Activated T-helper 1 cell treated with anti-CD3 and anti-CD28 coated beads, Interleukin-12 subunit alpha, Interleukin-12 subunit beta, Interleukin-2, Interleukin-4 antibody, amounts not matched to agents 30 ng/mL and 10 ng/mL and 1 ng/mL, durations not matched to agents 14 hours and 24 hours and 36 hours (primary cell): ENCODE measurements at regions not wholly inside any gene's neighbourhood (a gene's known extent, or its start where the extent isn't known, plus 50 kb on each side); places are given as distances from the start of the nearest gene placed in this dataset.

Experiments
- DNase-seq: peaks from one replicate; pipeline ENCODE4 v3.0.0; 2021; ENCODE audit warnings: low spot score
- H3K27ac Mint-ChIP-seq: one replicate; pipeline ENCODE4 v1.8.0; 2021; ENCODE audit warnings: mild to moderate bottlenecking, mixed read lengths
- H3K27me3 Mint-ChIP-seq: one replicate; pipeline ENCODE4 v1.8.0; 2022; ENCODE audit warnings: mild to moderate bottlenecking, moderate library complexity, mixed read lengths; ENCODE audit not compliant: insufficient read depth
- H3K36me3 Mint-ChIP-seq: one replicate; pipeline ENCODE4 v1.8.0; 2021; ENCODE audit warnings: low read depth, mixed read lengths
- H3K4me1 Mint-ChIP-seq: one replicate; pipeline ENCODE4 v1.8.0; 2021; ENCODE audit warnings: low read depth, mixed read lengths
- H3K4me3 Mint-ChIP-seq: one replicate; pipeline ENCODE4 v1.8.0; 2021; ENCODE audit warnings: mild to moderate bottlenecking, moderate library complexity, mixed read lengths
- H3K9me3 Mint-ChIP-seq: one replicate; pipeline ENCODE4 v1.8.0; 2021; ENCODE audit warnings: mixed read lengths
- intact Hi-C: fragments of 100-400 bp; cut with micrococcal nuclease; formaldehyde crosslinking; loops from one replicate; pipeline ENCODE4 v1.15.1; 2024

DNA sequence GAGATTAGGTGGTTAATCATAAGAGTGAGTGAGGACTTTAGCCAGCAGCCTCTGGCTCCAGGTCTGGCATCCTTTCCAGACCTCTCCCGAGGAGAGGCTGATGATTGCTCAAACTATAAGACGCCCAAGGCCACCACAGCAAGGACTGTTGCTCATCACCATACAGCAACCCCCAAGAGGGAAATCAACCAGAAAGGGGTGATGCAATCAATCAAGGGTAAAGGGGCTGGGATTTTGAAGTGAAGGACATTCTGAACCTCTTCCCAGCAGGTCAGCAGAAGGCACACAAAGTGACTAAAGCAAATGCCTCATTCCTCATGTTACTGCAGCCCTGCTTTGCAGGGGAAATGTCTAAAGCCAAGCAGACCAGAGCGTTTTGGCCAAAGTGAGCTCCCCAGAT lies 247.3 kb upstream of the IGF1R start:
- no peaks in the 10 kb centered on the region for H3K9me3 Mint-ChIP-seq
- DNase-seq: no peak

DNA sequence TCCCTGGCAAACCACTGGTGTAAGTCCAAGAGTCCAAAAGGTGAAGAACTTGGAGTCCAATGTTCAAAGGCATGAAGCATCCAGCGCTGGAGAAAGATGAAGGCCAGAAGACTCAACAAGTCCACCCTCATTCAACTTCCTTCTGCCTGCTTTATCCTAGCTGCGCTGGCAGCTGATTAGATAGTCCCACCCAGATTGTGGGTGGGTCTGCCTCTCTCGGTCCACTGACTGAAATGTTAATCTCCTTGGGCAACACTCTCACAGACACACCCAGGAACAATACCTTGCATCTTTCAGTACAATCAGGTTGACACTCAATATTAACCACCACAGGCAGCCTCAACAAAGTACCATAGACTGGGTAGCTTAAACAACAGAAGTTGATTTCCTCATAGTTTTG lies 245.9 kb upstream of the IGF1R start:
- Mint-ChIP-seq H3K4me3 (no peak overlapping the region), H3K36me3 (no peaks in the 10 kb centered on the region), H3K4me1 (no peaks in the 10 kb centered on the region), H3K9me3 (no peaks in the 10 kb centered on the region), H3K27ac (no peak overlapping the region), H3K27me3 (no peaks in the 10 kb centered on the region)
- intact Hi-C loops: no loop called here
- DNase-seq: no peak

More for the DNA sequence above, 247.3 kb upstream of the IGF1R start:
- intact Hi-C loops: no loop called here
- H3K27ac Mint-ChIP-seq: no peak overlapping the region
- H3K36me3 Mint-ChIP-seq: no peaks in the 10 kb centered on the region
- H3K4me1 Mint-ChIP-seq: no peaks in the 10 kb centered on the region
- H3K4me3 Mint-ChIP-seq: no peak overlapping the region
- peaks cover 1% of the 10 kb centered on the region for H3K27me3 Mint-ChIP-seq

DNA sequence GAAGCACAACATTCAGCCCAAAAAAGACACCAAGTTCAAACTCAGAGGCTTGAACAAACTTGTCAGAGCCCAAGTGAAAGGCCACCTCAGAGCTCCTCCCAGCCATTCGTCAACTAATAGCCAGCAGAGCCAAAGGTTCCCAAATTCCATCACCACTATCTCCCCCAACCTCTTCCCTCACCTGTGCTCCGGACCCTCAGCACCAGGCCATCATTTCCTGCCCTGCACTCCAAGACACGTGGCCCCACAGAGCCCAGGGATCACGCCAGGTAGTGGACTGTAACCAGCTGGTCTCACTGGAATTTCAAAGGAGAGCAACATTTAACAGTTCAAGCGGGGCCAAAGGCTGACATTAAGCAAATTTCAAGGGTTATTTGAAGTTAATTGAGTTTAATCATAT lies 245.2 kb upstream of the IGF1R start:
- H3K4me3 Mint-ChIP-seq: no peak overlapping the region
- no peaks in the 10 kb centered on the region for H3K36me3 Mint-ChIP-seq
- DNase-seq: no peak
- intact Hi-C loops: no loop called here
- H3K9me3 Mint-ChIP-seq: no peaks in the 10 kb centered on the region
- no peaks in the 10 kb centered on the region for H3K4me1 Mint-ChIP-seq
- H3K27me3 Mint-ChIP-seq: no peaks in the 10 kb centered on the region
- H3K27ac Mint-ChIP-seq: no peak overlapping the region

DNA sequence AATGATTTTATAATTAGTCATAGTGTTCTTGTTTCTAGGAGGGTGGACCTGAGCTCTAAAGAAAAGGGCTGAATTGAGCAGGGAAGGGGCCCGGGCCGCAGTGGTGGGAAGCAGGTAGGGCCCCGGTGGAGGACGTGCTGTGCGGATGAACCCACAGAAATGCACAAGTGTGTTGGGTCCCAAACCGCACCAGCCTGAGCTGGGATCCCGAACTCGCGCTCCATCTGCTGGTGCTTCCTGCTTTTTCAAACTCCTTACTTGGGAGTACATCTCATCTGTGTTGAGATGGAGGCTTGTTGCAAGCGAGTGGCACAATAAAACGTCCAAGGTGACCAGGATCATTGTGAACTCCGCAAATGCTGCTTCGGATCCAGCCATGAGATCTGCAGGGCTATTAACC lies 244.8 kb upstream of the IGF1R start:
- no peak overlapping the region for H3K27ac Mint-ChIP-seq
- H3K9me3 Mint-ChIP-seq: no peaks in the 10 kb centered on the region
- H3K4me3 Mint-ChIP-seq: no peak overlapping the region
- no peaks in the 10 kb centered on the region for H3K4me1 Mint-ChIP-seq
- no peak for DNase-seq
- no peaks in the 10 kb centered on the region for H3K36me3 Mint-ChIP-seq
- intact Hi-C loops: no loop called here
- no peaks in the 10 kb centered on the region for H3K27me3 Mint-ChIP-seq

DNA sequence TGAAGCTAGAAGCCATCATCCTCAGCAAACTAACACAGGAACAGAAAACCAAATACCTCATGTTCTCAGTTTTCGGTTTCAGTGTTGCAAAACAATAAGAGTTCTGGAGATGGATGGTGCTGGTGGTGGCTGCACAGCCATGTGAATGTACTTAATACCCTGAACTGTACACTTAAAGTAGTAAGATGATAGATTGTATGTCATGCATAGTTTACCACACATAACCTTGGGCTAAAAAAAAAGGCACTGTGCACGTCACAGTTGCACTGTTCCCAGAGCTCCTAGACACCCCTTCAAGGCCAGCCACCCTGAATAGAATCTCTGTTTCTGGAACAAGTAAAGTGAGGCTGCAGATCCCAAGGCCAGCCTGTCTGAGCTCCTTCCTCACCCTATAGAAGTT lies 243.3 kb upstream of the IGF1R start:
- no peak for DNase-seq
- Mint-ChIP-seq H3K27me3 (no peaks in the 10 kb centered on the region), H3K36me3 (no peaks in the 10 kb centered on the region), H3K4me1 (no peaks in the 10 kb centered on the region), H3K27ac (no peak overlapping the region), H3K4me3 (no peak overlapping the region), H3K9me3 (no peaks in the 10 kb centered on the region)
- intact Hi-C loops: no loop called here

DNA sequence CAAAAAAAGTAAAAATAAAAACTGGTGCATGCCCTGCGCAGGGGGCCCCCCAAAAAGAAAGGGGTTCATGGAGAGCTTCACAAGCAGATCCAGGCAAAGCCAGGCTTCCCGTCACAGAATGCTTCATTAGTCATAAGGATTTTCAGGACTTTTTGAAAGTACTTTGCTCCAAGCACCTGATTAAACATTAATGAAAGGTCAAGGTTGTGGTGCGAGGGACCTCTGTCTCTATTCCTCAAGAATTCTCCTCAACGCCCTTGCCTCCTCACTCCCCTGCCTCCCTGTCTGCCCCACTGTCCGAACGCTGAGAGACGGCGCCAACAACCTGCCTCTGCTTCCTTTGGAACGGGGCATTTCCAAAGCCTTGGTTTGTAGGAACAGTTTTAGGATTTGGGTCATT lies 240.1 kb upstream of the IGF1R start:
- H3K9me3 Mint-ChIP-seq: no peaks in the 10 kb centered on the region
- intact Hi-C loops: no loop called here
- no peak overlapping the region for H3K27ac Mint-ChIP-seq
- no peak for DNase-seq
- no peaks in the 10 kb centered on the region for H3K4me1 Mint-ChIP-seq
- H3K4me3 Mint-ChIP-seq: no peak overlapping the region
- no peaks in the 10 kb centered on the region for H3K36me3 Mint-ChIP-seq
- no peaks in the 10 kb centered on the region for H3K27me3 Mint-ChIP-seq

DNA sequence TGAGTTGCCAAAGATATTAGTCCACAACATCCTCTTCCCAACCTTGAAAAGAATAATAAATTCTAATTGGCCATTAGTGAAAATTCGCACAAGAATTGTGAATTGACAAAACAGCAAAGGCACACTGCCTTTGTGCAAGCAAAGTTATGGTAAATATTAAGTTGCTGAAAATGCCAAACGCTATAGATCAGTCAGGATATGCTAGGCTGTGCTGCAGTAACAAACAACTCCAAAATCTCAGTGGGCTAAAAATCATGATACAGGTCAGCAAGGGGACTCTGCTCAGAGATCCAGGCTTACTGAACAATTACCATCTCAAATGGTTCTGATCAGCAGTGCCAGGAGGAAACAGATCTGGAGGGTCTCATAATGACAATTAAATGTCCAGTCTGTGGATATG lies 238.0 kb upstream of the IGF1R start:
- Mint-ChIP-seq H3K27ac (no peak overlapping the region), H3K36me3 (no peaks in the 10 kb centered on the region), H3K4me3 (no peak overlapping the region), H3K9me3 (no peaks in the 10 kb centered on the region), H3K27me3 (no peaks in the 10 kb centered on the region), H3K4me1 (no peaks in the 10 kb centered on the region)
- no peak for DNase-seq
- intact Hi-C loops: no loop called here

DNA sequence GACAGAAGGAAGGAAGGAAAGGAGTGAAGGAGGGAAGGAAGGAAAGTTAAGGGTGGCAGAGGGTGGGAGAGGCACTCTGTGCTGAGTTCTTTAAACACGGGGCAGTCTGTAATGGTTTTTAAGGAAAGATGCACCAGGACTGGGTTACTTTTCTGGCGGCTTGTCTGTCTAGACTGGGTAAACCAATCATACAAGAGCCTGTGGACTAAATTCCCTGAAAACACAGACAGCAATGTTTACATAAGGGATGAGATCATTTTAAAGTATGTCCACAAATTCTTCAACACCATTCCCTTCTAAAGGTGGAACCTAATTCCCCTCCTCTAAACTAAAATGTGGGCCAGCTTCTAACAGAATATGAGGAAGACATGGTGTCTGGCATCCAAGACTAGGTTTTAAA lies 235.5 kb upstream of the IGF1R start:
- no peak overlapping the region for H3K27ac Mint-ChIP-seq
- H3K36me3 Mint-ChIP-seq: no peaks in the 10 kb centered on the region
- intact Hi-C loops: no loop called here

DNA sequence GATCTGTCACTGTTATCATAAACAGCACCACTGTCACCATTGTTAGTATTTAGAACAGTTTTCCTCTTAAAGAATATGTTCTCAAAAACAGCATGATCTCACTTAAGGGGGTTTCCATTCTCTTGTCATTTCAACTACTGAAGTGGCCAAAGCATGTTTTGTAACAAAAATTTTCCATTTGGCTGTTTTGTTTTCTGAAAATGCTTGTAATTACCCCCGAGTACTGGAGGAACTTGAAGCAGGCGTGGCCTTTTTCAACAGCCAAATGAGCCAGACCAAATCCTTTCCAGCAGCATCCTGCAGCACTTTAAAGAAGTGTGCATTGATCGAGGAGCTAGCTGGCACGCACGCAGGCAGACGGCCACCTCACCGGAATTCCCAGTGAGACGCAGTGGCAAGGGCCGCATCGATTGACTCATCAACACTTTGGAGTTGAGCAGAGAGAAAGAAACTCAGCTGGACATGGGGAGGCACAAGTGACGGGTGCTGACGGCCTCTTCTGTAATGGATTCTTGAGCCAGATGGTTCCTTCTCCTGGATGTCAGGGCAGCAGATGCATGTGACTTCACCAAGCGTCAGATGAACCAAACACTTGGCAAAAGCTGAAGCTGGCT lies 234.3 kb upstream of the IGF1R start:
- H3K4me3 Mint-ChIP-seq: no peak overlapping the region
- H3K4me1 Mint-ChIP-seq: no peaks in the 10 kb centered on the region
- no peaks in the 10 kb centered on the region for H3K36me3 Mint-ChIP-seq
- peaks cover under 1% of the 10 kb centered on the region for H3K27me3 Mint-ChIP-seq
- intact Hi-C loops: no loop called here
- no peaks in the 10 kb centered on the region for H3K9me3 Mint-ChIP-seq
- H3K27ac Mint-ChIP-seq: no peak overlapping the region
- no peak for DNase-seq

More for the DNA sequence above, 235.5 kb upstream of the IGF1R start:
- Mint-ChIP-seq H3K4me1 (no peaks in the 10 kb centered on the region), H3K9me3 (no peaks in the 10 kb centered on the region), H3K4me3 (no peak overlapping the region), H3K27me3 (no peaks in the 10 kb centered on the region)
- DNase-seq: no peak

DNA sequence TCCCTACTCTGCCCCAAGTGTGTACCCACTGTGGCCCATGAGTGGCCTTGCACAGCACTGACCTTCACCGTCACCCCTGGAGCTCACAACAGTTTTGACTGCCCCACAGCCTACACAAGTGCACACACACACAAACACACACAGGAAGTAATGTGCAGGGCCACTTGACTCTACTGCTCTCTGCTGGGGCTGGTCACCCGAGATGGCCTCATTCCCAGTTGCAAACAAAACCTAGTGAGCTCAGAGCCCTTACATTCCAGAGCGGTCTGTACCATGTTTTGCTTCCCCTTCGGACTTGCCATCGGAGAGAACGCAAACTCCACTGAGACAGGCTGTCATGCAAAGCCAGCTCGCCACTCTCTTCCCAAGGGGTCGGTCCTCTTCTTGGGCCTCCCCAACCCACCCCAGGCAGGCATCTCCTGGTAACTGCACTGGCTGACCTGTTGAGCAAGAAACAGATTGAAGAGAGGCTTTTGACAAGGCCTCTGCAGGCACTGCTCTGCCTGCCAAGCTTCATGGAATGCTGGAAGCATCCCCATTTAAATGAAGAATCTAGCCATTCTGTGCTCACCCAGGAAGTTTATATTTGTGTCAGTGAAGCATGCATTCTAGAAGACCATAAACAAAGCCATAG lies 232.0 kb upstream of the IGF1R start:
- intact Hi-C loops: no loop called here
- Mint-ChIP-seq H3K27me3 (peaks cover 11% of the 10 kb centered on the region), H3K4me1 (no peaks in the 10 kb centered on the region), H3K27ac (no peak overlapping the region), H3K9me3 (no peaks in the 10 kb centered on the region), H3K4me3 (no peak overlapping the region), H3K36me3 (no peaks in the 10 kb centered on the region)
- no peak for DNase-seq

DNA sequence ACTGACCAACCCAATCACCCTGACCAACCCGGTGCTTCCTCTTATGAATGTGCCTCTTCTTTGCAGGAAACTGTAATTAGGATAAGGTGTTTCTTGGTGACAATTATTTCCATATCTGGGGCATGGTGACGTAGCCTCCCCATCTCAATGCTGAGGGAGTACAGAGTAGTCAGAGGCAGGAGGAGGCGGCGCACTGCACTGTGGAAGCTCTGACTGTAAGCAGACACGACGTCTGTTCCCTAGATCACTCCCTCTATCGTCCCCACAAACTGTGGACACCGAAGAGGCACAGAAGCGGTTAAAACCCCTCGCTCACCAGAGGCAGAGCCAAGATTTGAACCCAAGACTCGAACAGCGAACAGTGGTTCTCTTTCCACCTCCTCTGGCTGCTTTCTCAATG lies 231.0 kb upstream of the IGF1R start:
- no peaks in the 10 kb centered on the region for H3K9me3 Mint-ChIP-seq
- no peak overlapping the region for H3K27ac Mint-ChIP-seq
- peaks cover 20% of the 10 kb centered on the region for H3K27me3 Mint-ChIP-seq
- no peak overlapping the region for H3K4me3 Mint-ChIP-seq
- DNase-seq: no peak
- intact Hi-C loops: no loop called here
- no peaks in the 10 kb centered on the region for H3K36me3 Mint-ChIP-seq
- H3K4me1 Mint-ChIP-seq: no peaks in the 10 kb centered on the region

DNA sequence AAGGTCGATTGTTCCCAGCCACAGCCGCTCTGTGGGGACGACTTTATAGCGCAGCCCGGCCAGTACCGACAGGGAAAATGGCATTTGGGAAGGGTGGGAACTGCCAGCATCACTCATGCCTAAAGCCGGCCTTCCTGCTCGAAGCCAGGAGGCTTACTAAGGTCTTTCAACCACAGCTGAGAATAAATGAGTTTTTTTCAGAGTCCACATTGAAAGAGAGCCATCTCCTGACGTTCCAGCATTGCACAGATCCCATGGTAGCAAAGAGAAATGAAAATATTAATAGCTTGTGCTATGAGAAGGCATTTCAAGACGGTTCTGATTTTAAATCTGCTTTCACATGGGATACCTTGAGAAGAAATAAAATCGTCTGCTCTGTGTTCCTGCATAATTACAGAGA lies 230.2 kb upstream of the IGF1R start:
- Mint-ChIP-seq H3K9me3 (no peaks in the 10 kb centered on the region), H3K27me3 (peaks cover 26% of the 10 kb centered on the region), H3K4me1 (no peaks in the 10 kb centered on the region), H3K4me3 (no peak overlapping the region), H3K27ac (no peak overlapping the region), H3K36me3 (no peaks in the 10 kb centered on the region)
- intact Hi-C loops: no loop called here
- no peak for DNase-seq

DNA sequence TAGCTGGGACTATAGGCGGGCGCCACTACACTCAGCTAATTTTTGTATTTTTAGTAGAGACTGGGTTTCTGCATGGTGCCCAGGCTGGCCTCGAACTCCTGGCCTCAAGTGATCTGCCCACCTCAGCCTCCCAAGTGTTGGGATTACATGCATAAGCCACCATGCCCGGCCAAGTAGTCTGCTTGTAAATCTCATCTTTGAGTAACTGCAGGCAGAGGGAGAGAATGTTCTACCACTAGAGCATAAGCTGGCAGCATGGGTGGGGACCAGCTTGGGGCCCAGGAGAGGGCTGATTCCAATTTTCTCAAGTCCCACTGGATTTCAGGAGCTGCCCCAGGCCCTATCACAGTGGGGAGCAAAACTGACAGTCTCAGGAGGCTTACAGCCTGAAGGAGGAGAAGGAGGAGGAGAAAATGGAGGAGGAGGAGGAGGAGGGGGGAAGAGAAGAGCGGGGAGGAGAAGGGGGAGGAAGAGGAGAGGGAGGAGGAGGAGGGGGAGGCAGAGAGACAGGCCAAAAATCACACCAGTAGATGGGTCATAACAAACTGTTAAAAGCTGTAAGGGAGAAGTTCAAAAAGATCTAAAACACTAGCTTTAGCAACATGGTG lies 229.1 kb upstream of the IGF1R start:
- Mint-ChIP-seq H3K9me3 (no peaks in the 10 kb centered on the region), H3K4me3 (no peak overlapping the region), H3K27ac (no peak overlapping the region), H3K27me3 (peaks cover 30% of the 10 kb centered on the region), H3K4me1 (no peaks in the 10 kb centered on the region), H3K36me3 (no peaks in the 10 kb centered on the region)
- DNase-seq: no peak
- intact Hi-C loops: no loop called here
